Neutrophil (primary cell): ENCODE measurements at regions not wholly inside any gene's neighbourhood (a gene's known extent, or its start where the extent isn't known, plus 50 kb on each side); places are given as distances from the start of the nearest gene placed in this dataset.
"Not testable (repeated sequence)": the region's sequence is repeated elsewhere in the genome, so short reads cannot be mapped to it uniquely, and the experiment has no call there.

Experiments used
- H3K27ac ChIP-seq: fragments of 200-600 bp; sonication (generic); 2 replicates; pipeline ENCODE4 v1.5.1; 2016; ENCODE audit warnings: mild to moderate bottlenecking, moderate library complexity
- H3K27me3 ChIP-seq: fragments of 200-600 bp; sonication (generic); 2 replicates; pipeline ENCODE4 v1.6.0; 2016; ENCODE audit warnings: mild to moderate bottlenecking
- H3K36me3 ChIP-seq: fragments of 200-600 bp; sonication (generic); 2 replicates; pipeline ENCODE4 v1.5.1; 2017
- H3K4me1 ChIP-seq, 2 experiments: fragments of 200-600 bp in 1 of 2; sonication (generic) in 1 of 2; 1 replicate in 1 of 2; 2 replicates in 1 of 2; pipeline versions ENCODE4 v1.5.1 to v1.6.1; 2013 to 2016; ENCODE audit warnings: low read depth in 1 of 2, low read length in 1 of 2, mild to moderate bottlenecking in 1 of 2, moderate library complexity in 1 of 2; ENCODE audit not compliant: control insufficient read depth in 1 of 2, insufficient read depth in 1 of 2
- H3K4me3 ChIP-seq, 2 experiments: fragments of 200-600 bp in 1 of 2; sonication (generic) in 1 of 2; 1 replicate in 1 of 2; 2 replicates in 1 of 2; pipeline ENCODE4 v1.5.1; 2013 to 2016; ENCODE audit warnings: low read depth in 1 of 2, low read length in 1 of 2, mild to moderate bottlenecking in 1 of 2, moderate library complexity in 1 of 2
- H3K9me3 ChIP-seq: fragments of 200-600 bp; sonication (generic); 2 replicates; pipeline ENCODE4 v1.5.1; 2016
- CTCF ChIP-seq: fragments of 200-600 bp; sonication (generic); IDR thresholded peaks from 2 replicates; pipeline ENCODE4 v1.5.1; 2016; ENCODE audit warnings: antibody characterized with exemption

DNA sequence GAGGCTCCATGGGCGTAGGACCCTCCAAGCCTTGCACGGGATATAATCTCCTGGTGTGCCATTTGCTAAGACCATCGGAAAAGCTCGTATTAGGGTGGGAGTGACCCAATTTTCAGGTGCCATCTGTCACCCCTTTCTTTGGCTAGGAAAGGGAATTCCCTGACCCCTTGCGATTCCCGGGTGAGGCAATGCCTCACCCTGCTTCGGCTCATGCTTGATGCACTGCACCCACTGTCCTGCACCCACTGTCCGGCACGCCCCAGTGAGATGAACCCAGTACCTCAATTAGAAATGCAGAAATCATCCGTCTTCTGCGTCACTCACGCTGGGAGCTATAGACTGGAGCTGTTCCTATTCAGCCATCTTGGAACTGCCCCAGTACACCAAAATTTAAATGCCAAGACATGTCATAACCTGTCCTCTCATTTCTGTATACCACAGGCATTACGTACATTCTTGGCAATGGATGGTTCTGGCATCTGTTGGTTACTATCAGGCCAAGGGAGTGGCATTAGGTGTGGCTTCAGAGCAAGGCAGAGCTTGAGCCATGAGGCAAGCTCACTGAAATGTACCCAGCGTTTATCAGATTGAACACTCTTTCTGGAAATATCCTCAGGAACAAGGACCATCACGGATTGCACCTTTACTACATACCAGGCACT lies 95.4 kb upstream of the GALNT18 start:
- Histone ChIP-seq H3K4me1 (no peaks in the 10 kb centered on the region), H3K36me3 (no peaks in the 10 kb centered on the region), H3K9me3 (no peaks in the 10 kb centered on the region), H3K27me3 (no peaks in the 10 kb centered on the region), H3K4me3 (no peak overlapping the region), H3K27ac (no peak overlapping the region)
- TF ChIP-seq CTCF = no peak

- H3K36me3 ChIP-seq, H3K4me1 ChIP-seq, H3K27me3 ChIP-seq, H3K9me3 ChIP-seq, H3K27ac ChIP-seq, H3K4me3 ChIP-seq: not testable (repeated sequence)
Observed at GRCh38 chr11:11715075-11715474, 93.3 kb upstream of the GALNT18 start.

- Histone ChIP-seq H3K36me3 (no peaks in the 10 kb centered on the region), H3K4me1 (no peaks in the 10 kb centered on the region), H3K9me3 (no peaks in the 10 kb centered on the region), H3K27ac (no peak overlapping the region), H3K27me3 (no peaks in the 10 kb centered on the region), H3K4me3 (no peak overlapping the region)
- TF ChIP-seq CTCF = no peak
Observed at GRCh38 chr11:11710556-11710955, 88.8 kb upstream of the GALNT18 start.

- no peaks in the 10 kb centered on the region for H3K36me3 ChIP-seq
- no peaks in the 10 kb centered on the region for H3K9me3 ChIP-seq
- no peaks in the 10 kb centered on the region for H3K27me3 ChIP-seq
- no peak for TF ChIP-seq CTCF
- no peaks in the 10 kb centered on the region for H3K4me1 ChIP-seq
- no peak overlapping the region for H3K4me3 ChIP-seq
- no peak overlapping the region for H3K27ac ChIP-seq
Observed at GRCh38 chr11:11709447-11710239, 87.8 kb upstream of the GALNT18 start.

DNA sequence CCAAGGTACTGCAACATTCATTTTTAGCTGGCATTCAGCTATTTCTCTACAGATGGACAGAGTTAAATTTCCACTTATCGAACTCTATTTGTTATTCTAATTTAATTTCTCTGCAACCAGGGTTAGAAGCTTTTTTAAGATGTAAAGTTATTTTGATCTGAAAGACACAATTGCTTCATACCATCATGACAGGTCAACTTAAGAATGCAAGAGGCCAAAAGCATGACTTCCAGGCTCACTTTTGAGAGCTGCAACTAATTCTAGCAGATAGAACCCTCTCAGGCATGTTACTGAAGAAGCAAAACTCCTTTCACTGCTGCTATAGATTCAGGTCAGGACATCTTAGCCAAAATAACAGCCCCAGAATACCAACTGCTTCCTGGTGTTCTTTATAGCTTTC lies 86.5 kb upstream of the GALNT18 start:
- Histone ChIP-seq H3K36me3 (no peaks in the 10 kb centered on the region), H3K4me3 (no peak overlapping the region), H3K27ac (no peak overlapping the region), H3K27me3 (no peaks in the 10 kb centered on the region), H3K9me3 (no peaks in the 10 kb centered on the region), H3K4me1 (no peaks in the 10 kb centered on the region)
- no peak for TF ChIP-seq CTCF

GRCh38 chr11:11706028-11706427 lies 84.2 kb upstream of the GALNT18 start:
- no peaks in the 10 kb centered on the region for H3K4me1 ChIP-seq
- no peak for TF ChIP-seq CTCF
- no peak overlapping the region for H3K4me3 ChIP-seq
- H3K9me3 ChIP-seq = no peaks in the 10 kb centered on the region
- H3K27ac ChIP-seq = no peak overlapping the region
- no peaks in the 10 kb centered on the region for H3K27me3 ChIP-seq
- H3K36me3 ChIP-seq = no peaks in the 10 kb centered on the region
